OCI-LY7 (cell line): ENCODE measurements at regions not wholly inside any gene's neighbourhood (a gene's known extent, or its start where the extent isn't known, plus 50 kb on each side); places are given as distances from the start of the nearest gene placed in this dataset.

Source experiments
- BruUV-seq: library from RNA; stranded (reverse); fragments of 400-500 nt; replicated peaks from 2 replicates; lab custom pipeline; 2021; lab: Mats Ljungman, UMichigan
- CTCF ChIA-PET: fragments of 300-600 bp; sonication (Branson Sonifier 250); formaldehyde crosslinking; loops from one replicate; lab custom pipeline; 2022; ENCODE audit warnings: antibody characterized with exemption; ENCODE audit not compliant: unreplicated experiment; lab: Charles Lee
- POLR2A ChIA-PET: fragments of 300-600 bp; sonication (Branson Sonifier 250); formaldehyde crosslinking; loops from one replicate; lab custom pipeline; 2022; ENCODE audit warnings: antibody characterized with exemption; lab: Charles Lee
- DNase-seq: peaks from one replicate; pipeline ENCODE4 v3.0.0-alpha.2; 2015; ENCODE audit warnings: low spot score
- H2AFZ ChIP-seq: fragments of 200-600 bp; sonication (generic), shearing (Covaris generic); 2 replicates; pipeline ENCODE4 v1.6.1; 2014; ENCODE audit warnings: mild to moderate bottlenecking, antibody characterized with exemption, low read length, moderate library complexity
- H3K27ac ChIP-seq: fragments of 200-600 bp; sonication (generic); 2 replicates; pipeline ENCODE4 v1.5.1; 2014; ENCODE audit warnings: mixed run types, low read depth, mild to moderate bottlenecking, moderate library complexity, low read length, inconsistent platforms; ENCODE audit not compliant: poor library complexity, severe bottlenecking
- H3K36me3 ChIP-seq: fragments of 200-600 bp; sonication (generic); 2 replicates; pipeline ENCODE4 v1.6.1; 2014; ENCODE audit warnings: mild to moderate bottlenecking, antibody characterized with exemption, low read length, moderate library complexity, mixed read lengths; ENCODE audit not compliant: insufficient read depth
- H3K4me1 ChIP-seq: fragments of 200-600 bp; sonication (generic); 2 replicates; pipeline ENCODE4 v1.5.1; 2014; ENCODE audit warnings: mild to moderate bottlenecking, low read length; ENCODE audit not compliant: insufficient read depth, poor library complexity, severe bottlenecking
- H3K4me2 ChIP-seq: fragments of 200-600 bp; sonication (generic); 2 replicates; pipeline ENCODE4 v1.6.1; 2014; ENCODE audit warnings: mild to moderate bottlenecking, low read length
- H3K4me3 ChIP-seq: fragments of 200-600 bp; sonication (generic); 2 replicates; pipeline ENCODE4 v1.5.1; 2014; ENCODE audit warnings: mild to moderate bottlenecking, low read depth, low read length; ENCODE audit not compliant: poor library complexity, severe bottlenecking
- H3K79me2 ChIP-seq: fragments of 200-600 bp; sonication (generic); 2 replicates; pipeline ENCODE4 v1.6.1; 2016; ENCODE audit warnings: low read depth, mild to moderate bottlenecking, low read length, moderate library complexity, mixed read lengths; ENCODE audit not compliant: insufficient read depth
- H3K9me2 ChIP-seq: fragments of 200-600 bp; sonication (generic); 2 replicates; pipeline ENCODE4 v1.6.1; 2016; ENCODE audit warnings: mild to moderate bottlenecking, low read length, mixed read lengths; ENCODE audit not compliant: insufficient read depth
- H3K9me3 ChIP-seq: fragments of 200-600 bp; sonication (generic); 2 replicates; pipeline ENCODE4 v1.6.1; 2014; ENCODE audit warnings: mild to moderate bottlenecking, mixed run types, low read length, mixed read lengths
- H4K20me1 ChIP-seq: fragments of 200-600 bp; sonication (generic); 2 replicates; pipeline ENCODE4 v1.6.1; 2014; ENCODE audit warnings: mild to moderate bottlenecking, antibody characterized with exemption, low read length, moderate library complexity, mixed read lengths; ENCODE audit not compliant: insufficient read depth
- CTCF ChIP-seq: fragments of 200-600 bp; sonication (generic); conservative IDR thresholded peaks from 2 replicates; pipeline ENCODE4 v1.5.1; 2014; ENCODE audit warnings: mild to moderate bottlenecking, antibody characterized with exemption, low read length, moderate library complexity, mixed read lengths
- EZH2phosphoT487 ChIP-seq: fragments of 200-600 bp; sonication (generic); IDR thresholded peaks from 2 replicates; pipeline ENCODE4 v1.6.1; 2018; ENCODE audit warnings: low read depth, borderline replicate concordance, mild to moderate bottlenecking, mixed run types, antibody characterized with exemption, low read length, moderate library complexity, mixed read lengths
- intact Hi-C: fragments of 100-400 bp; cut with micrococcal nuclease; formaldehyde crosslinking; loops from one replicate; pipeline ENCODE4 v1.10.0; 2022; ENCODE audit not compliant: unreplicated experiment

GRCh38 chr16:52727441-52727840 is 180.5 kb upstream of the TOX3 start:
- ChIA-PET CTCF (no interaction called here), POLR2A (no interaction called here)
- intact Hi-C loops = no loop called here
- TF ChIP-seq CTCF = no peak
- no peak for TF ChIP-seq EZH2phosphoT487
- Histone ChIP-seq H3K4me3 (no peak overlapping the region), H3K9me2 (no peaks in the 10 kb centered on the region), H3K79me2 (no peaks in the 10 kb centered on the region), H4K20me1 (no peaks in the 10 kb centered on the region), H3K27ac (no peak overlapping the region), H3K36me3 (no peaks in the 10 kb centered on the region), H2AFZ (no peak overlapping the region), H3K4me2 (no peak overlapping the region), H3K9me3 (no peaks in the 10 kb centered on the region), H3K4me1 (no peaks in the 10 kb centered on the region)
- no peak for DNase-seq
- no TSS peak for BruUV-seq

- no peaks in the 10 kb centered on the region for H3K36me3 ChIP-seq
- no peak overlapping the region for H3K27ac ChIP-seq
- CTCF ChIA-PET = no interaction called here
- H3K79me2 ChIP-seq = no peaks in the 10 kb centered on the region
- H3K9me3 ChIP-seq = no peaks in the 10 kb centered on the region
- no peaks in the 10 kb centered on the region for H3K9me2 ChIP-seq
- no peak overlapping the region for H3K4me3 ChIP-seq
- no TSS peak for BruUV-seq
- H4K20me1 ChIP-seq = no peaks in the 10 kb centered on the region
- no peak for TF ChIP-seq EZH2phosphoT487
- no peak for TF ChIP-seq CTCF
- H3K4me1 ChIP-seq = no peaks in the 10 kb centered on the region
- intact Hi-C loops = no loop called here
- no peak overlapping the region for H3K4me2 ChIP-seq
- POLR2A ChIA-PET = interaction anchor here (0.6 to 1.0 kb wide), 2 partner anchors 16 to 210 kb away, joined by 3 to 5 read pairs; no protein-coding TSS in a partner anchor
- no peak for DNase-seq
- H2AFZ ChIP-seq = no peak overlapping the region
These were observed 178.5 kb upstream of the TOX3 start for GRCh38 chr16:52725461-52725860.

GRCh38 chr16:52725043-52725442 is 178.1 kb upstream of the TOX3 start:
- Histone ChIP-seq H3K4me3 (no peak overlapping the region), H3K79me2 (no peaks in the 10 kb centered on the region)

More at GRCh38 chr16:52725043-52725442, 178.1 kb upstream of the TOX3 start:
- Histone ChIP-seq H3K36me3 (no peaks in the 10 kb centered on the region), H3K4me2 (no peak overlapping the region), H2AFZ (no peak overlapping the region), H3K9me2 (no peaks in the 10 kb centered on the region), H3K9me3 (no peaks in the 10 kb centered on the region), H4K20me1 (no peaks in the 10 kb centered on the region), H3K27ac (no peak overlapping the region), H3K4me1 (no peaks in the 10 kb centered on the region)
- intact Hi-C loops = no loop called here
- ChIA-PET CTCF (no interaction called here), POLR2A (interaction anchor here (0.6 to 1.0 kb wide), 2 partner anchors 16 to 210 kb away, joined by 3 to 5 read pairs; no protein-coding TSS in a partner anchor)
- TF ChIP-seq CTCF (no peak), EZH2phosphoT487 (no peak)
- DNase-seq = no peak
- BruUV-seq = no TSS peak
